H1 (cell line): ENCODE measurements at regions not wholly inside any gene's neighbourhood (a gene's known extent, or its start where the extent isn't known, plus 50 kb on each side); places are given as distances from the start of the nearest gene placed in this dataset.

Source experiments
- CTCF ChIA-PET: fragments of 300-600 bp; sonication (Branson Sonifier 250); formaldehyde crosslinking; loops from one replicate; lab custom pipeline; 2021; ENCODE audit not compliant: partially characterized antibody; lab: Charles Lee
- POLR2A ChIA-PET: fragments of 300-600 bp; sonication (Branson Sonifier 250); formaldehyde crosslinking; loops from one replicate; lab custom pipeline; 2021; ENCODE audit warnings: inconsistent platforms; ENCODE audit not compliant: partially characterized antibody; lab: Charles Lee
- DNase-seq, 2 experiments: peaks; one replicate each; pipeline versions ENCODE4 v3.0.0 to v3.0.0-alpha.2; 2010 to 2022; ENCODE audit warnings: low spot score in 2 of 2, low read depth in 1 of 2, mixed read lengths in 1 of 2
- FAIRE-seq: peaks from 2 replicates; lab custom pipeline; 2011; peaks lifted over from hg19 to GRCh38; lab: Jason Lieb, UNC
- H2AFZ ChIP-seq: 2 replicates; pipeline ENCODE4 v1.8.1; 2012; ENCODE audit warnings: low read length, inconsistent platforms
- H2AK5ac ChIP-seq: 2 replicates; pipeline ENCODE4 v1.6.1; 2013; ENCODE audit warnings: low read depth, low read length
- H2BK120ac ChIP-seq: replicated peaks from 2 replicates; pipeline ENCODE3; 2013; ENCODE audit warnings: low read depth, low read length, inconsistent platforms
- H2BK12ac ChIP-seq: 2 replicates; pipeline ENCODE4 v1.6.1; 2013; ENCODE audit warnings: low read depth, low read length
- H2BK15ac ChIP-seq: 2 replicates; pipeline ENCODE4 v1.6.1; 2013; ENCODE audit warnings: low read length
- H2BK20ac ChIP-seq: 2 replicates; pipeline ENCODE4 v1.6.1; 2013; ENCODE audit warnings: low read length
- H2BK5ac ChIP-seq: 2 replicates; pipeline ENCODE4 v1.6.1; 2013; ENCODE audit warnings: low read depth, low read length
- H3K14ac ChIP-seq: 2 replicates; pipeline ENCODE4 v1.6.1; 2013; ENCODE audit warnings: inconsistent platforms; ENCODE audit not compliant: insufficient read length
- H3K18ac ChIP-seq: 2 replicates; pipeline ENCODE4 v1.6.1; 2013; ENCODE audit warnings: low read length; ENCODE audit errors: extremely low read depth
- H3K23ac ChIP-seq: 2 replicates; pipeline ENCODE4 v1.6.1; 2013; ENCODE audit warnings: inconsistent platforms; ENCODE audit not compliant: insufficient read length
- H3K23me2 ChIP-seq: 2 replicates; pipeline ENCODE4 v1.6.1; 2013; ENCODE audit warnings: low read depth, low read length
- H3K27ac ChIP-seq: 2 replicates; pipeline ENCODE4 v1.6.1; 2011; ENCODE audit warnings: low read depth, low read length, inconsistent platforms
- H3K27me3 ChIP-seq, 4 experiments: replicated peaks in 1 of 4; 1 replicate in 1 of 4; 2 replicates in 3 of 4; pipeline versions ENCODE4 v1.6.1 to v1.8.1; 2011 to 2013; ENCODE audit warnings: low read length in 3 of 4, mild to moderate bottlenecking in 3 of 4, inconsistent platforms in 2 of 4, mixed read lengths in 2 of 4, moderate library complexity in 1 of 4; ENCODE audit not compliant: control insufficient read depth in 3 of 4, insufficient read depth in 3 of 4; ENCODE audit errors: extremely low read depth in 1 of 4
- H3K36me3 ChIP-seq, 4 experiments: 2 replicates each; pipeline versions ENCODE4 v1.6.1 to v1.8.1; 2011 to 2013; ENCODE audit warnings: mild to moderate bottlenecking in 4 of 4, low read length in 3 of 4, moderate library complexity in 2 of 4, control low read depth in 1 of 4, inconsistent platforms in 1 of 4; ENCODE audit not compliant: insufficient read depth in 4 of 4, control insufficient read depth in 2 of 4
- H3K4ac ChIP-seq: replicated peaks from 2 replicates; pipeline ENCODE3; 2013; ENCODE audit warnings: low read length, low read depth, mixed read lengths, inconsistent platforms; ENCODE audit not compliant: insufficient read length
- H3K4me1 ChIP-seq, 4 experiments: replicated peaks in 1 of 4; 1 replicate in 1 of 4; 2 replicates in 3 of 4; pipeline versions ENCODE4 v1.6.1 to v1.8.1; 2011 to 2013; ENCODE audit warnings: low read length in 3 of 4, inconsistent platforms in 2 of 4, mixed read lengths in 1 of 4; ENCODE audit not compliant: insufficient read depth in 4 of 4, control insufficient read depth in 3 of 4
- H3K4me2 ChIP-seq, 2 experiments: 2 replicates each; pipeline versions ENCODE4 v1.6.1 to v1.8.1; 2011 to 2013; ENCODE audit warnings: low read depth in 2 of 2, low read length in 2 of 2, control low read depth in 1 of 2, inconsistent platforms in 1 of 2, mild to moderate bottlenecking in 1 of 2; ENCODE audit not compliant: insufficient read depth in 1 of 2
- H3K4me3 ChIP-seq, 4 experiments: fragments of 200-600, 300-600 bp in 1 of 4; sonication (generic), shearing (Covaris generic), sonication (Bioruptor Twin) in 1 of 4; 2 replicates each; pipeline versions ENCODE4 v1.5.1 to v1.8.1; 2011 to 2016; ENCODE audit warnings: low read length in 4 of 4, low read depth in 3 of 4, control low read depth in 2 of 4, inconsistent platforms in 2 of 4, mild to moderate bottlenecking in 2 of 4, mixed read lengths in 1 of 4, moderate library complexity in 1 of 4; ENCODE audit not compliant: insufficient read depth in 2 of 4; ENCODE audit errors: extremely low read depth in 1 of 4
- H3K56ac ChIP-seq: replicated peaks from 2 replicates; pipeline ENCODE3; 2013; ENCODE audit warnings: low read depth, mild to moderate bottlenecking, mixed read lengths, low read length, inconsistent platforms; ENCODE audit not compliant: insufficient read length
- H3K79me1 ChIP-seq: 2 replicates; pipeline ENCODE4 v1.6.1; 2013; ENCODE audit warnings: low read depth, low read length, control low read depth
- H3K79me2 ChIP-seq, 2 experiments: 2 replicates each; pipeline versions ENCODE4 v1.6.1 to v1.8.1; 2012 to 2013; ENCODE audit warnings: low read length in 2 of 2, mild to moderate bottlenecking in 2 of 2, inconsistent platforms in 1 of 2; ENCODE audit not compliant: insufficient read depth in 2 of 2, control insufficient read depth in 1 of 2
- H3K9ac ChIP-seq, 4 experiments: replicated peaks in 1 of 4; 1 replicate in 1 of 4; 2 replicates in 3 of 4; pipeline versions ENCODE4 v1.6.1 to v1.8.1; 2011 to 2013; ENCODE audit warnings: low read depth in 3 of 4, low read length in 3 of 4, control low read depth in 2 of 4, mild to moderate bottlenecking in 2 of 4, moderate library complexity in 2 of 4, inconsistent platforms in 1 of 4; ENCODE audit errors: extremely low read depth in 1 of 4
- H3K9me3 ChIP-seq, 2 experiments: 2 replicates each; pipeline versions ENCODE4 v1.6.1 to v1.8.1; 2012 to 2013; ENCODE audit warnings: mild to moderate bottlenecking in 2 of 2, moderate library complexity in 2 of 2, control low read depth in 1 of 2, inconsistent platforms in 1 of 2, low read depth in 1 of 2, low read length in 1 of 2, mixed read lengths in 1 of 2; ENCODE audit not compliant: insufficient read depth in 2 of 2
- H4K20me1 ChIP-seq, 2 experiments: replicated peaks in 1 of 2; 2 replicates each; pipeline versions ENCODE3 to v1.8.1; 2011 to 2013; ENCODE audit warnings: inconsistent platforms in 2 of 2, low read length in 2 of 2, mild to moderate bottlenecking in 1 of 2; ENCODE audit not compliant: insufficient read depth in 2 of 2, control insufficient read depth in 1 of 2
- H4K5ac ChIP-seq: 2 replicates; pipeline ENCODE4 v1.6.1; 2013; ENCODE audit warnings: low read length, low read depth, mixed read lengths, inconsistent platforms; ENCODE audit not compliant: insufficient read length
- H4K8ac ChIP-seq: 2 replicates; pipeline ENCODE4 v1.8.0; 2013; ENCODE audit warnings: mild to moderate bottlenecking, moderate library complexity, low read length, inconsistent platforms; ENCODE audit not compliant: insufficient read depth; ENCODE audit errors: extremely low read depth
- H4K91ac ChIP-seq: replicated peaks from 2 replicates; pipeline ENCODE3; 2013; ENCODE audit warnings: low read length, mixed read lengths, inconsistent platforms; ENCODE audit not compliant: insufficient read length

- DNase-seq (no peak), FAIRE-seq (no peak)
- Histone ChIP-seq H3K9me3 (no peaks in the 10 kb centered on the region), H3K23me2 (no peaks in the 10 kb centered on the region), H3K79me2 (no peaks in the 10 kb centered on the region), H3K4ac (no peak overlapping the region), H3K18ac (no peak overlapping the region), H3K23ac (no peak overlapping the region), H3K14ac (no peak overlapping the region), H3K4me1 (no peaks in the 10 kb centered on the region), H3K56ac (no peak overlapping the region), H3K79me1 (no peaks in the 10 kb centered on the region), H4K20me1 (no peaks in the 10 kb centered on the region), H3K4me3 (no peak overlapping the region), H4K8ac (no peak overlapping the region), H3K27me3 (no peaks in the 10 kb centered on the region), H3K9ac (no peak overlapping the region), H3K36me3 (no peaks in the 10 kb centered on the region), H2AK5ac (no peak overlapping the region), H3K27ac (no peak overlapping the region), H3K4me2 (no peak overlapping the region), H2BK12ac (no peak overlapping the region), H4K91ac (no peak overlapping the region), H2BK5ac (no peak overlapping the region), H2BK120ac (no peak overlapping the region), H2BK20ac (no peak overlapping the region), H2AFZ (no peak overlapping the region), H4K5ac (no peak overlapping the region), H2BK15ac (no peak overlapping the region)
- ChIA-PET POLR2A (interaction anchor here (0.7 kb wide), 1 partner anchor 84 kb away, joined by 3 read pairs; no protein-coding TSS in a partner anchor), CTCF (interaction anchor here (0.6 kb wide), 1 partner anchor 152 kb away, joined by 3 read pairs; no protein-coding TSS in a partner anchor)
Measured at GRCh38 chr2:51243892-51244535, 212.1 kb upstream of the NRXN1 start.
